Activated T-helper 1 cell treated with anti-CD3 and anti-CD28 coated beads, Interleukin-12 subunit alpha, Interleukin-12 subunit beta, Interleukin-2, Interleukin-4 antibody, amounts not matched to agents 30 ng/mL and 10 ng/mL and 1 ng/mL, durations not matched to agents 14 hours and 24 hours and 36 hours (primary cell): ENCODE measurements at regions not wholly inside any gene's neighbourhood (a gene's known extent, or its start where the extent isn't known, plus 50 kb on each side); places are given as distances from the start of the nearest gene placed in this dataset.

Experiments
- DNase-seq: peaks from one replicate; pipeline ENCODE4 v3.0.0; 2021; ENCODE audit warnings: low spot score
- H3K27ac Mint-ChIP-seq: one replicate; pipeline ENCODE4 v1.8.0; 2021; ENCODE audit warnings: mild to moderate bottlenecking, mixed read lengths
- H3K27me3 Mint-ChIP-seq: one replicate; pipeline ENCODE4 v1.8.0; 2022; ENCODE audit warnings: mild to moderate bottlenecking, moderate library complexity, mixed read lengths; ENCODE audit not compliant: insufficient read depth
- H3K36me3 Mint-ChIP-seq: one replicate; pipeline ENCODE4 v1.8.0; 2021; ENCODE audit warnings: low read depth, mixed read lengths
- H3K4me1 Mint-ChIP-seq: one replicate; pipeline ENCODE4 v1.8.0; 2021; ENCODE audit warnings: low read depth, mixed read lengths
- H3K4me3 Mint-ChIP-seq: one replicate; pipeline ENCODE4 v1.8.0; 2021; ENCODE audit warnings: mild to moderate bottlenecking, moderate library complexity, mixed read lengths
- H3K9me3 Mint-ChIP-seq: one replicate; pipeline ENCODE4 v1.8.0; 2021; ENCODE audit warnings: mixed read lengths
- intact Hi-C: fragments of 100-400 bp; cut with micrococcal nuclease; formaldehyde crosslinking; loops from one replicate; pipeline ENCODE4 v1.15.1; 2024

GRCh38 chr5:158165647-158166046, 306.7 kb upstream of the CLINT1 start:
- Mint-ChIP-seq H3K27ac (no peak overlapping the region), H3K4me1 (no peaks in the 10 kb centered on the region), H3K4me3 (no peak overlapping the region), H3K36me3 (no peaks in the 10 kb centered on the region), H3K9me3 (no peaks in the 10 kb centered on the region), H3K27me3 (peaks cover 6% of the 10 kb centered on the region)
- intact Hi-C loops, result no loop called here
- DNase-seq, result no peak

GRCh38 chr5:158164296-158165047, 305.5 kb upstream of the CLINT1 start:
- Mint-ChIP-seq H3K4me1 (no peaks in the 10 kb centered on the region), H3K27me3 (peaks cover 6% of the 10 kb centered on the region), H3K36me3 (no peaks in the 10 kb centered on the region), H3K27ac (no peak overlapping the region), H3K4me3 (no peak overlapping the region), H3K9me3 (no peaks in the 10 kb centered on the region)
- intact Hi-C loops, result no loop called here
- no peak for DNase-seq

- Mint-ChIP-seq H3K27ac (no peak overlapping the region), H3K4me1 (no peaks in the 10 kb centered on the region), H3K9me3 (no peaks in the 10 kb centered on the region), H3K36me3 (no peaks in the 10 kb centered on the region), H3K27me3 (peaks cover 6% of the 10 kb centered on the region), H3K4me3 (no peak overlapping the region)
- intact Hi-C loops, result no loop called here
- DNase-seq, result no peak
Observed at GRCh38 chr5:158163451-158164295, 304.7 kb upstream of the CLINT1 start.

GRCh38 chr5:158162479-158163034, 303.6 kb upstream of the CLINT1 start:
- H3K27me3 Mint-ChIP-seq, result peaks cover 6% of the 10 kb centered on the region
- intact Hi-C loops, result no loop called here
- H3K4me3 Mint-ChIP-seq, result no peak overlapping the region
- no peaks in the 10 kb centered on the region for H3K4me1 Mint-ChIP-seq
- H3K27ac Mint-ChIP-seq, result no peak overlapping the region
- DNase-seq, result no peak
- no peaks in the 10 kb centered on the region for H3K36me3 Mint-ChIP-seq
- no peaks in the 10 kb centered on the region for H3K9me3 Mint-ChIP-seq

GRCh38 chr5:158162026-158162425, 303.1 kb upstream of the CLINT1 start:
- no peaks in the 10 kb centered on the region for H3K9me3 Mint-ChIP-seq
- H3K4me3 Mint-ChIP-seq, result no peak overlapping the region
- H3K27me3 Mint-ChIP-seq, result peaks cover 7% of the 10 kb centered on the region
- no peaks in the 10 kb centered on the region for H3K4me1 Mint-ChIP-seq
- no peak for DNase-seq
- no peak overlapping the region for H3K27ac Mint-ChIP-seq
- no peaks in the 10 kb centered on the region for H3K36me3 Mint-ChIP-seq
- intact Hi-C loops, result no loop called here

- Mint-ChIP-seq H3K4me3 (no peak overlapping the region), H3K9me3 (no peaks in the 10 kb centered on the region), H3K27ac (no peak overlapping the region), H3K27me3 (peaks cover 6% of the 10 kb centered on the region), H3K4me1 (no peaks in the 10 kb centered on the region), H3K36me3 (no peaks in the 10 kb centered on the region)
- no peak for DNase-seq
- intact Hi-C loops, result no loop called here
Observed at GRCh38 chr5:158159621-158160020, 300.7 kb upstream of the CLINT1 start.

GRCh38 chr5:158155811-158156505, 297.0 kb upstream of the CLINT1 start:
- no peak for DNase-seq
- Mint-ChIP-seq H3K27ac (no peak overlapping the region), H3K27me3 (peaks cover 3% of the 10 kb centered on the region), H3K4me1 (no peaks in the 10 kb centered on the region), H3K9me3 (no peaks in the 10 kb centered on the region), H3K36me3 (no peaks in the 10 kb centered on the region), H3K4me3 (no peak overlapping the region)
- intact Hi-C loops, result no loop called here

GRCh38 chr5:158155067-158155466, 296.1 kb upstream of the CLINT1 start:
- intact Hi-C loops, result no loop called here
- H3K4me3 Mint-ChIP-seq, result no peak overlapping the region
- H3K36me3 Mint-ChIP-seq, result no peaks in the 10 kb centered on the region
- H3K27ac Mint-ChIP-seq, result no peak overlapping the region
- no peaks in the 10 kb centered on the region for H3K4me1 Mint-ChIP-seq
- H3K9me3 Mint-ChIP-seq, result no peaks in the 10 kb centered on the region
- H3K27me3 Mint-ChIP-seq, result peaks cover 3% of the 10 kb centered on the region
- no peak for DNase-seq

GRCh38 chr5:158154226-158155005, 295.5 kb upstream of the CLINT1 start:
- no peaks in the 10 kb centered on the region for H3K9me3 Mint-ChIP-seq
- no peak for DNase-seq
- H3K4me3 Mint-ChIP-seq, result no peak overlapping the region
- H3K36me3 Mint-ChIP-seq, result no peaks in the 10 kb centered on the region
- intact Hi-C loops, result no loop called here
- no peak overlapping the region for H3K27ac Mint-ChIP-seq
- peaks cover 3% of the 10 kb centered on the region for H3K27me3 Mint-ChIP-seq
- no peaks in the 10 kb centered on the region for H3K4me1 Mint-ChIP-seq

GRCh38 chr5:158153508-158153907, 294.6 kb upstream of the CLINT1 start:
- Mint-ChIP-seq H3K27me3 (peaks cover 3% of the 10 kb centered on the region), H3K36me3 (no peaks in the 10 kb centered on the region), H3K4me3 (no peak overlapping the region), H3K9me3 (no peaks in the 10 kb centered on the region), H3K27ac (no peak overlapping the region), H3K4me1 (no peaks in the 10 kb centered on the region)
- no peak for DNase-seq
- intact Hi-C loops, result no loop called here

GRCh38 chr5:158152136-158152535, 293.2 kb upstream of the CLINT1 start:
- intact Hi-C loops, result no loop called here

GRCh38 chr5:158147227-158147626, 288.3 kb upstream of the CLINT1 start:
- H3K27me3 Mint-ChIP-seq, result no peaks in the 10 kb centered on the region
- H3K9me3 Mint-ChIP-seq, result no peaks in the 10 kb centered on the region
- H3K36me3 Mint-ChIP-seq, result no peaks in the 10 kb centered on the region
- H3K27ac Mint-ChIP-seq, result no peak overlapping the region
- no peak for DNase-seq
- H3K4me3 Mint-ChIP-seq, result no peak overlapping the region
- intact Hi-C loops, result no loop called here
- H3K4me1 Mint-ChIP-seq, result no peaks in the 10 kb centered on the region

More at GRCh38 chr5:158152136-158152535, 293.2 kb upstream of the CLINT1 start:
- H3K4me1 Mint-ChIP-seq, result no peaks in the 10 kb centered on the region
- no peak overlapping the region for H3K4me3 Mint-ChIP-seq
- no peak overlapping the region for H3K27ac Mint-ChIP-seq
- peaks cover 2% of the 10 kb centered on the region for H3K27me3 Mint-ChIP-seq
- no peak for DNase-seq
- H3K9me3 Mint-ChIP-seq, result no peaks in the 10 kb centered on the region
- H3K36me3 Mint-ChIP-seq, result no peaks in the 10 kb centered on the region
